H1 (cell line): ENCODE measurements at regions not wholly inside any gene's neighbourhood (a gene's known extent, or its start where the extent isn't known, plus 50 kb on each side); places are given as distances from the start of the nearest gene placed in this dataset.

Experiments used
- ASH2L ChIP-seq: fragments of 200-600, 300-600 bp; sonication (generic); IDR thresholded peaks from one replicate; pipeline ENCODE4 v1.7.1; 2017; ENCODE audit warnings: low read length
- CEBPB ChIP-seq: IDR thresholded peaks from 2 replicates; pipeline ENCODE4 v1.6.1; 2012; ENCODE audit warnings: low read depth, low read length
- CTBP2 ChIP-seq: IDR thresholded peaks from 2 replicates; pipeline ENCODE4 v1.7.0; 2011; ENCODE audit warnings: borderline replicate concordance, mild to moderate bottlenecking, moderate library complexity, mixed read lengths, low read length; ENCODE audit not compliant: insufficient read depth, insufficient read length
- E2F6 ChIP-seq: IDR thresholded peaks from 2 replicates; pipeline ENCODE4 v1.6.1; 2012; ENCODE audit warnings: inconsistent platforms

DNA sequence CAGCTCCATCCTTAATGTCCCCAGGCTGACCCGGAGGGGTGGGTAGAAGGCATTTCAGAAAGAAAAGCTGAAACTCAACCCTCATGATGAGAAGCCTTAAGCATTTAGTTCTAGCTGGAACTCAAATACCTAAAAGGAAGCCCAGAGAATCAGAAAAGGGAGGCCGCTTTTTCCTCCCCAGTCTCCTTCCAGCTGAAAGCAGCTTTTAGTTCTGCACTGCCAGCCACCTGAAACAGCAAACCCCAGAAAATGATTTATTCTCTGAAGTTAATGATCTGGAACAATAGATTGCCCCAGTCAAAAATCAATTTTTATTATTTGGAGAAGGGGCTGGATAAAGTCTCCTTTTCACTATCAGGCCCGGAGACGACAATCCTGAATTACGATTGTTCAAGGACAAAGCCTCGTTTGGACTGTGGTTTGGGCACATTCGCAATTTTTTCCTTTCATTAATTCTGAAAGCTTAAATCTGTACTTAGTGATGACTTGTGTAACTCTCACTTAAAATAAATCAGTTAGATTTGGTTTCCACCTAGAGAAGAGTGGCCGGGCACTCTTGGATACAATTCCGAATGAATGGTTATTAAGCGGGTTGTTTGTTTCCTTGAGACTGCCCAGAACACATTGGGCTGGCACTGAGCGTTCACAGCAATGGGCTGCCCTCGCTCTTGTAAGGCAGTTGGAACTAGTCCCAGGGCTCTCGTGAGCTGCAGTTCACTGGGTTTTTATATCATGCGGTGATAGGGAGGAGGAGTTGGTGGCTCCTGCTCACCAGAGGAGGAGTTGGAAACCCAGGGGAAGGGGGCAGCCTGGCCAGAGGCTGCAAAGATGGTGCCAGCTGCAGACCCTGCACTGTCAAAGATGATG lies 262.2 kb downstream of the CCSER2 start (continued):
- TF ChIP-seq E2F6 (no peak), CEBPB (no peak), CTBP2 (no peak), ASH2L (no peak)
